Right atrium auricular region (tissue), 2 donors: ENCODE measurements at regions not wholly inside any gene's neighbourhood (a gene's known extent, or its start where the extent isn't known, plus 50 kb on each side); places are given as distances from the start of the nearest gene placed in this dataset.

Experiments used
- DNase-seq: peaks from one replicate; pipeline ENCODE4 v3.0.0-alpha.2; 2019; ENCODE audit warnings: low spot score
- H3K27ac ChIP-seq, 2 donors: fragments of 200-600 bp; sonication (generic); 1 replicate in 1 of 2; 2 replicates in 1 of 2; pipeline ENCODE4 v1.5.1; 2016 to 2019
- H3K27me3 ChIP-seq, 2 donors: fragments of 200-600 bp; sonication (generic); one replicate each; pipeline versions ENCODE4 v1.5.1 to v1.6.0; 2017 to 2019
- H3K36me3 ChIP-seq: fragments of 200-600 bp; sonication (generic); one replicate; pipeline ENCODE4 v1.5.1; 2016
- H3K4me1 ChIP-seq, 2 donors: fragments of 200-600 bp; sonication (generic); one replicate each; pipeline versions ENCODE4 v1.5.1 to v1.6.0; 2017 to 2019
- H3K4me3 ChIP-seq, 2 donors: fragments of 200-600 bp; sonication (generic); 1 replicate in 1 of 2; 2 replicates in 1 of 2; pipeline ENCODE4 v1.5.1; 2017 to 2019; ENCODE audit warnings: mild to moderate bottlenecking in 1 of 2, moderate library complexity in 1 of 2
- H3K9me3 ChIP-seq, 2 donors: fragments of 200-600 bp; sonication (generic); one replicate each; pipeline ENCODE4 v1.5.1; 2019
- TF ChIP-seq, protein P1 (sequence below), 2 donors: fragments of 200-600 bp; sonication (generic); IDR thresholded peaks; one replicate each; pipeline ENCODE4 v1.5.1; 2019; ENCODE audit warnings: antibody characterized with exemption in 2 of 2

DNA sequence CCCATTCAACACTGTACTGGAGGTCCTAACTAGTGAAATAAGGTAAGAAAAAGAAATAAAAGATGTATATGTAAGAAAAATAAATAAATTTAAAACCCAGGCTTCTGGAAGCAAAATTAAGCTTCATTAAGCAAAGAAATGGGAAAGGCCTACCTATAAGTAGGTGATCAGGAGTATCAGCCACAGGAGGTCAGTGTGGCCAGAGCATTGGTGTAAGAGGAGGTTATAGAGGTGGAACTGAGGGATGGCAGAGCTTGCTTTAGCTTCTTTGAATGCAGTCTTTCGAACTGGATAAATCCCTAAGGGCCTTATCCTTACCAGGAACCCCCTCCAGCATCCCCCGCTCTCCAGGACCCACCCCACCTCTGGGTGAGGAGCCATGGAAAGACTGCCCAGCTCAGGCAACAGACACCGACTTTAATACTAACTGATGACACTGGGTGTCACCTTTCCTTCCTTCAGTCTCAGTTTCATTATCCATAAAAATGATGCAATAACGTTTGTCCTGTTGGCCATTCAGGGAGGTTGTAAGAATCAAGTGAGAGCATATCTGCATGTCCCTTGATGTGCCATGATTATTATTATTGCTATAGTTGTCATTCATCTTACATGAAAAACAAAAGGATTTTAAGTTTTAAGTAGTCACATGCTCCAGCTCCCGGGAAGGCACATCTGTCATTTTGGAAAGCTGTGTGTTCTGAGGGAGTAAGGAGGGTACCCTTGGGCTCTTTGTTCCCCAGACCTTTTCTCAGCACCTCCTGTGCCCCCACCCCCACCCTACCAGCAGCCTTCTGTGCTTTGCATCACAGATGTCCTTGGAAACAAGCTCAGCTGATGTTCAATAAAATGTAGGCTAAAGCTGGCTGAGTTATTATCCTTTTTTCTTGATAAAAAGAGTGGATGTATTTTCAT is 50.8 kb upstream of the CTNNA1 start:
- TF ChIP-seq, protein P1, sequence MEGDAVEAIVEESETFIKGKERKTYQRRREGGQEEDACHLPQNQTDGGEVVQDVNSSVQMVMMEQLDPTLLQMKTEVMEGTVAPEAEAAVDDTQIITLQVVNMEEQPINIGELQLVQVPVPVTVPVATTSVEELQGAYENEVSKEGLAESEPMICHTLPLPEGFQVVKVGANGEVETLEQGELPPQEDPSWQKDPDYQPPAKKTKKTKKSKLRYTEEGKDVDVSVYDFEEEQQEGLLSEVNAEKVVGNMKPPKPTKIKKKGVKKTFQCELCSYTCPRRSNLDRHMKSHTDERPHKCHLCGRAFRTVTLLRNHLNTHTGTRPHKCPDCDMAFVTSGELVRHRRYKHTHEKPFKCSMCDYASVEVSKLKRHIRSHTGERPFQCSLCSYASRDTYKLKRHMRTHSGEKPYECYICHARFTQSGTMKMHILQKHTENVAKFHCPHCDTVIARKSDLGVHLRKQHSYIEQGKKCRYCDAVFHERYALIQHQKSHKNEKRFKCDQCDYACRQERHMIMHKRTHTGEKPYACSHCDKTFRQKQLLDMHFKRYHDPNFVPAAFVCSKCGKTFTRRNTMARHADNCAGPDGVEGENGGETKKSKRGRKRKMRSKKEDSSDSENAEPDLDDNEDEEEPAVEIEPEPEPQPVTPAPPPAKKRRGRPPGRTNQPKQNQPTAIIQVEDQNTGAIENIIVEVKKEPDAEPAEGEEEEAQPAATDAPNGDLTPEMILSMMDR (IDR thresholded peaks at IDR 0.05): no peak
- H3K4me3 ChIP-seq: no peak overlapping the region
- no peaks in the 10 kb centered on the region for H3K36me3 ChIP-seq
- DNase-seq: no peak
- no peaks in the 10 kb centered on the region for H3K27me3 ChIP-seq
- H3K4me1 ChIP-seq: peaks cover 0 to 6% of the 10 kb centered on the region in 2 donors
- no peaks in the 10 kb centered on the region for H3K9me3 ChIP-seq
- no peak overlapping the region for H3K27ac ChIP-seq

- H3K4me1 ChIP-seq: peaks cover 0 to 11% of the 10 kb centered on the region in 2 donors
- no peak overlapping the region for H3K27ac ChIP-seq
- H3K9me3 ChIP-seq: no peaks in the 10 kb centered on the region
- H3K27me3 ChIP-seq: no peaks in the 10 kb centered on the region
- H3K4me3 ChIP-seq: no peak overlapping the region
- no peak for DNase-seq
- TF ChIP-seq, protein P1 (IDR thresholded peaks at IDR 0.05): no peak
- no peaks in the 10 kb centered on the region for H3K36me3 ChIP-seq
Observed at GRCh38 chr5:138701678-138702077, 51.5 kb upstream of the CTNNA1 start.

DNA sequence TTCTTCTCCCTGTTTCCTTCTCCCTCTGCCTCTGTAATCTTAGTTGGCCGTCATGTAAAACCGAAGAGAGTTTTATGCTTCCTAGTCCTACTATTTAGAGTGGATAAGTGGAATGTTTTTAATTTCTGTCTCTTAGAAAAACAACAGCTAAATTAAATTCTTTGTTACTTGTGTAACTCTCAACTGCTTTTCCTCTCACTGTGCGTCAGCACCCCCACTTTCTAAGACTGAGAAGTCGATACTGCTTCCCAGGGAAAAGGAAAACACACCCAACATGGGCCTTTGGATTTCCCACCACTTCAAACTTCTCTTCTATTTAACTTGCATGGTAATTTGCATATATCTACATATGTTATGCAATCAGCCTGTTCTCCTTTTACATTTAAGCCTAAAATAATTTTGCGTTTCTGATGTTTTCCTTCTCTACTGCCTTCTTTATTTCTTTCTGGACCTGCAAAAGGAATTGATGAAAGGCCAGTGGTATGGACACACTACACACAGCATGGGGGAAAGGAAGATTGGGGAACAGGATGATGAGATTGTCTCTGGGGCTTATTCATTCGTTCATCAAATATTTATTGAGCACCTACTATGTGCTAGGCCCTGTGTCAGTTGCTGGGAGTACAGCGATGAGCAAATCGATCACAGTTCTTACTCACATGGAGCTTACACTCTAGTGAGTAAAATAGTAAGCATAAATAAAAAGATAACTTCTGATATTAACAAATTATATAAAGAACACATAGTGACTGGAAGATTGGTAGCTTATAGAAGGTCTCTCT is 52.5 kb upstream of the CTNNA1 start:
- no peak overlapping the region for H3K4me3 ChIP-seq
- H3K36me3 ChIP-seq: no peaks in the 10 kb centered on the region
- H3K27ac ChIP-seq: no peak overlapping the region
- no peak for DNase-seq
- H3K27me3 ChIP-seq: no peaks in the 10 kb centered on the region
- H3K9me3 ChIP-seq: no peaks in the 10 kb centered on the region
- H3K4me1 ChIP-seq: peaks cover 0 to 15% of the 10 kb centered on the region in 2 donors
- TF ChIP-seq, protein P1 (IDR thresholded peaks at IDR 0.05): no peak

DNA sequence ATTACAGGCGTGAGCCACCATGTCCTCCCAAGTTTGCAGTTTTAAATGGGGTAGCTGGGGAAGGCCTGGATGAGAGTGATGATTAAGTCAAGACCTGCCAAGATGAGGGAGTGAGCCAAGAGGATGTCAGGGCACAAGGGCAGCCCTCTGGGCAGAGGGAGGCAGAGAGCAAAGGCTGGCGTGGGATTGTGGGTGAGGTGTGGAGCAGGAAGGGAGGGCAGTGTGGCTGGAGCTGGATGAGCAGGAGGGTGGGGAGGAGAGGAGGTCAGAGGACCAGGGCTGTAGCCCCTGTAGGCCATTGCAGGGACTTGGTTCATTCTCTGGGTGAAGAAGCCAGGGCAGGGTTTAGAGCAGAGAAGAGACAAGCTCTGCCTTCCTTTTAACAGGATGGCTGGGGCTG is 53.7 kb upstream of the CTNNA1 start:
- TF ChIP-seq, protein P1 (IDR thresholded peaks at IDR 0.05): no peak
- no peak for DNase-seq
- H3K27ac ChIP-seq: no peak overlapping the region
- H3K9me3 ChIP-seq: no peaks in the 10 kb centered on the region
- peaks cover 0 to 15% of the 10 kb centered on the region in 2 donors for H3K4me1 ChIP-seq
- H3K27me3 ChIP-seq: no peaks in the 10 kb centered on the region
- no peak overlapping the region for H3K4me3 ChIP-seq
- H3K36me3 ChIP-seq: no peaks in the 10 kb centered on the region

- TF ChIP-seq, protein P1 (IDR thresholded peaks at IDR 0.05): no peak
- Histone ChIP-seq H3K4me3 (no peak overlapping the region), H3K27ac (no peak overlapping the region), H3K36me3 (no peaks in the 10 kb centered on the region), H3K9me3 (no peaks in the 10 kb centered on the region), H3K27me3 (no peaks in the 10 kb centered on the region), H3K4me1 (peaks cover 0 to 15% of the 10 kb centered on the region in 2 donors)
- DNase-seq: no peak
Observed at GRCh38 chr5:138698713-138699112, 54.5 kb upstream of the CTNNA1 start.
